Activated CD4-positive, alpha-beta T cell treated with anti-CD3 and anti-CD28 coated beads, Interleukin-2, amount 10 ng/mL, durations not matched to agents 24 days and 14 days (primary cell): ENCODE measurements at regions not wholly inside any gene's neighbourhood (a gene's known extent, or its start where the extent isn't known, plus 50 kb on each side); places are given as distances from the start of the nearest gene placed in this dataset.
"Not testable (repeated sequence)": the region's sequence is repeated elsewhere in the genome, so short reads cannot be mapped to it uniquely, and the experiment has no call there.

Experiments used
- DNase-seq: peaks from one replicate; pipeline ENCODE4 v3.0.0; 2022
- H3K27ac Mint-ChIP-seq: one replicate; pipeline ENCODE4 v1.8.0; 2022; ENCODE audit warnings: mild to moderate bottlenecking, mixed read lengths
- H3K27me3 Mint-ChIP-seq: one replicate; pipeline ENCODE4 v1.8.0; 2022; ENCODE audit warnings: mixed read lengths
- H3K36me3 Mint-ChIP-seq: one replicate; pipeline ENCODE4 v1.8.0; 2022; ENCODE audit warnings: low read depth, mild to moderate bottlenecking, mixed read lengths
- H3K4me1 Mint-ChIP-seq: one replicate; pipeline ENCODE4 v1.8.0; 2021; ENCODE audit warnings: mixed read lengths
- H3K4me3 Mint-ChIP-seq: one replicate; pipeline ENCODE4 v1.8.0; 2022; ENCODE audit warnings: mild to moderate bottlenecking, moderate library complexity, mixed read lengths
- H3K9me3 Mint-ChIP-seq: one replicate; pipeline ENCODE4 v1.8.0; 2021; ENCODE audit warnings: mixed read lengths
- intact Hi-C: fragments of 100-400 bp; cut with micrococcal nuclease; formaldehyde crosslinking; loops from one replicate; pipeline ENCODE4 v1.15.1; 2023

- Mint-ChIP-seq H3K36me3 (peaks cover 11% of the 10 kb centered on the region), H3K9me3 (no peaks in the 10 kb centered on the region), H3K27ac (no peak overlapping the region), H3K4me3 (no peak overlapping the region), H3K27me3 (no peaks in the 10 kb centered on the region), H3K4me1 (peaks cover 16% of the 10 kb centered on the region)
- intact Hi-C loops = loop anchor here (5.0 kb wide), 1 partner anchor 80 kb away; no protein-coding TSS in a partner anchor
- DNase-seq = no peak
Measured at GRCh38 chr1:193456811-193457280, 270.4 kb upstream of the B3GALT2 start.

- H3K4me1 Mint-ChIP-seq = peaks cover 15% of the 10 kb centered on the region
- no peak for DNase-seq
- intact Hi-C loops = no loop called here
- H3K4me3 Mint-ChIP-seq = no peak overlapping the region
- peaks cover 3% of the 10 kb centered on the region for H3K36me3 Mint-ChIP-seq
- H3K27ac Mint-ChIP-seq = no peak overlapping the region
- no peaks in the 10 kb centered on the region for H3K27me3 Mint-ChIP-seq
- peaks cover 9% of the 10 kb centered on the region for H3K9me3 Mint-ChIP-seq
Measured at GRCh38 chr1:193451606-193452005, 265.2 kb upstream of the B3GALT2 start.

GRCh38 chr1:193451001-193451400 lies 264.6 kb upstream of the B3GALT2 start:
- peaks cover 5% of the 10 kb centered on the region for H3K36me3 Mint-ChIP-seq
- intact Hi-C loops = no loop called here

GRCh38 chr1:193448682-193449461 lies 262.5 kb upstream of the B3GALT2 start:
- intact Hi-C loops = no loop called here
- Mint-ChIP-seq H3K4me3 (peak overlapping the region; percentile 9), H3K9me3 (peaks cover 9% of the 10 kb centered on the region), H3K36me3 (peaks cover 5% of the 10 kb centered on the region), H3K27me3 (no peaks in the 10 kb centered on the region), H3K4me1 (peaks cover 15% of the 10 kb centered on the region), H3K27ac (peak overlapping the region; percentile 62)
- DNase-seq = peak; percentile 67

More at GRCh38 chr1:193451001-193451400, 264.6 kb upstream of the B3GALT2 start:
- DNase-seq = no peak
- Mint-ChIP-seq H3K4me1 (peaks cover 15% of the 10 kb centered on the region), H3K4me3 (no peak overlapping the region), H3K9me3 (peaks cover 9% of the 10 kb centered on the region), H3K27ac (no peak overlapping the region), H3K27me3 (no peaks in the 10 kb centered on the region)

GRCh38 chr1:193443886-193444285 lies 257.5 kb upstream of the B3GALT2 start:
- H3K27me3 Mint-ChIP-seq = no peaks in the 10 kb centered on the region
- no peak overlapping the region for H3K27ac Mint-ChIP-seq
- peaks cover 17% of the 10 kb centered on the region for H3K9me3 Mint-ChIP-seq
- DNase-seq = no peak
- H3K36me3 Mint-ChIP-seq = peaks cover 25% of the 10 kb centered on the region
- intact Hi-C loops = no loop called here
- no peak overlapping the region for H3K4me3 Mint-ChIP-seq
- peaks cover 13% of the 10 kb centered on the region for H3K4me1 Mint-ChIP-seq

GRCh38 chr1:193438771-193439170 lies 252.4 kb upstream of the B3GALT2 start:
- Mint-ChIP-seq H3K9me3 (peaks cover 37% of the 10 kb centered on the region), H3K4me1 (peaks cover 29% of the 10 kb centered on the region), H3K4me3 (no peak overlapping the region), H3K27ac (no peak overlapping the region), H3K27me3 (no peaks in the 10 kb centered on the region), H3K36me3 (peaks cover 52% of the 10 kb centered on the region)
- DNase-seq = no peak
- intact Hi-C loops = loop anchor here (5.0 kb wide), 1 partner anchor 264 kb away; no protein-coding TSS in a partner anchor

- no peak overlapping the region for H3K27ac Mint-ChIP-seq
- no peak for DNase-seq
- H3K4me1 Mint-ChIP-seq = peaks cover 29% of the 10 kb centered on the region
- H3K9me3 Mint-ChIP-seq = peaks cover 41% of the 10 kb centered on the region
- intact Hi-C loops = loop anchor here (5.0 kb wide), 1 partner anchor 264 kb away; no protein-coding TSS in a partner anchor
- H3K36me3 Mint-ChIP-seq = peaks cover 56% of the 10 kb centered on the region
- no peaks in the 10 kb centered on the region for H3K27me3 Mint-ChIP-seq
- peak overlapping the region; percentile 48 for H3K4me3 Mint-ChIP-seq
Measured at GRCh38 chr1:193438312-193438711, 251.9 kb upstream of the B3GALT2 start.

- no peaks in the 10 kb centered on the region for H3K27me3 Mint-ChIP-seq
- DNase-seq = peak; percentile 79
- H3K9me3 Mint-ChIP-seq = peaks cover 40% of the 10 kb centered on the region
- peaks cover 62% of the 10 kb centered on the region for H3K36me3 Mint-ChIP-seq
- peak overlapping the region; percentile 81 for H3K27ac Mint-ChIP-seq
- peaks cover 29% of the 10 kb centered on the region for H3K4me1 Mint-ChIP-seq
- intact Hi-C loops = loop anchor here (2.0 to 5.0 kb wide), 2 partner anchors 19 to 265 kb away; no protein-coding TSS in a partner anchor
- H3K4me3 Mint-ChIP-seq = peak overlapping the region; percentile 48
Measured at GRCh38 chr1:193437785-193438184, 251.4 kb upstream of the B3GALT2 start.

- H3K27ac Mint-ChIP-seq, H3K4me3 Mint-ChIP-seq, H3K27me3 Mint-ChIP-seq, DNase-seq: not testable (repeated sequence)
- Mint-ChIP-seq H3K9me3 (peaks cover 44% of the 10 kb centered on the region), H3K36me3 (peaks cover 63% of the 10 kb centered on the region), H3K4me1 (peaks cover 29% of the 10 kb centered on the region)
- intact Hi-C loops = loop anchor here (2.0 to 5.0 kb wide), 2 partner anchors 19 to 265 kb away; no protein-coding TSS in a partner anchor
Measured at GRCh38 chr1:193437333-193437732, 250.9 kb upstream of the B3GALT2 start.

- no peaks in the 10 kb centered on the region for H3K27me3 Mint-ChIP-seq
- intact Hi-C loops = loop anchor here (2.0 to 5.0 kb wide), 2 partner anchors 17 to 267 kb away; no protein-coding TSS in a partner anchor
- H3K4me3 Mint-ChIP-seq = no peak overlapping the region
- no peak overlapping the region for H3K27ac Mint-ChIP-seq
- peaks cover 42% of the 10 kb centered on the region for H3K9me3 Mint-ChIP-seq
- peaks cover 24% of the 10 kb centered on the region for H3K4me1 Mint-ChIP-seq
- peaks cover 60% of the 10 kb centered on the region for H3K36me3 Mint-ChIP-seq
- DNase-seq = no peak
Measured at GRCh38 chr1:193435781-193436180, 249.4 kb upstream of the B3GALT2 start.

GRCh38 chr1:193434319-193434718 lies 247.9 kb upstream of the B3GALT2 start:
- peaks cover 54% of the 10 kb centered on the region for H3K36me3 Mint-ChIP-seq
- no peaks in the 10 kb centered on the region for H3K27me3 Mint-ChIP-seq
- intact Hi-C loops = no loop called here
- DNase-seq = no peak
- no peak overlapping the region for H3K4me3 Mint-ChIP-seq
- H3K4me1 Mint-ChIP-seq = peaks cover 27% of the 10 kb centered on the region
- no peak overlapping the region for H3K27ac Mint-ChIP-seq
- peaks cover 45% of the 10 kb centered on the region for H3K9me3 Mint-ChIP-seq

GRCh38 chr1:193433599-193433998 lies 247.2 kb upstream of the B3GALT2 start:
- Mint-ChIP-seq H3K9me3 (peaks cover 50% of the 10 kb centered on the region), H3K4me1 (peaks cover 21% of the 10 kb centered on the region), H3K4me3 (no peak overlapping the region), H3K27me3 (no peaks in the 10 kb centered on the region), H3K27ac (no peak overlapping the region), H3K36me3 (peaks cover 48% of the 10 kb centered on the region)
- DNase-seq = no peak
- intact Hi-C loops = no loop called here

GRCh38 chr1:193432979-193433587 lies 246.7 kb upstream of the B3GALT2 start:
- H3K27ac Mint-ChIP-seq = no peak overlapping the region
- H3K4me3 Mint-ChIP-seq = no peak overlapping the region
- peaks cover 48% of the 10 kb centered on the region for H3K36me3 Mint-ChIP-seq
- H3K27me3 Mint-ChIP-seq = no peaks in the 10 kb centered on the region
- H3K4me1 Mint-ChIP-seq = peaks cover 18% of the 10 kb centered on the region
- intact Hi-C loops = no loop called here
- DNase-seq = no peak
- peaks cover 49% of the 10 kb centered on the region for H3K9me3 Mint-ChIP-seq
